Ecto neural progenitor cell (in vitro differentiated cells): ENCODE measurements at regions not wholly inside any gene's neighbourhood (a gene's known extent, or its start where the extent isn't known, plus 50 kb on each side); places are given as distances from the start of the nearest gene placed in this dataset.

Experiments used
- DNase-seq: peaks from one replicate; pipeline ENCODE4 v3.0.0-alpha.2; 2018; ENCODE audit warnings: low spot score

DNA sequence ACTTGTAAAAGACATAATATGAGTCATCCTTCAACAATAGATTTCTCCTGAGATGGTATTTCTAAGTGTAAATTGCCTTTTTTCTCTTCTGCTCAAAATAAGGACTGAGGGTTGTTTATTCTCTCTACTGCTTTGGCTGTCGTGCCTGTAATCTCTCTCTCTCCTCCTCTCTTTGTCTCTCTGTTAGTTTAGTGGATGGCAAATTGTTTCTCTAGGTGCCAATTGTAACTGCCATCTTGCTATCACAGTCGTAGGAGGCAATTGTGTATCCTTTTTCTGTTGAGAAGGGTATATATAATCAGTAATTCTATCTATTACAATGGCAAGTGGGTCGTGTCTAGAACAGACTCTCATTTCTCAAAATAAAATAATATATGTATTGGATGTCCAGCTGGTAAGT lies 545.0 kb upstream of the FBXO33 start:
- no peak for DNase-seq

DNA sequence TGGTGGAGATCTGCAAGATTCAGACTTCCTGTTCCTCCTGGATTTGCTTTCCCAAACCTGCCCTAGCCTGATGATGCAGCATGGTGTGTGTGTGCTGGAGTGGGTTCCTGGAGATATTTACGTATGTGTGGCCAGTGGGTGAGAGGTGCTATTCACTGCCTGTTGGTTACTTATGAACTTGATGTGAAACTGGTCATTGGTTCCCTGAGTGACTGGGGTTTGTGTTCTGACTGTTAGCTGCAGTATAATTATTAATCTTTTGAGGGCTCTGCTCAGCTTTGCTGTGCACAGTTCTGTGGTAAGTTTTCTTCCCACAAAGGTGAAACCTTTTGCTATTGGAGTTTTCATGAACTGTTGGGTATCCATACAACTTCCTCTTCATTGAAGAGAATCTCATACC lies 541.8 kb upstream of the FBXO33 start:
- no peak for DNase-seq

DNA sequence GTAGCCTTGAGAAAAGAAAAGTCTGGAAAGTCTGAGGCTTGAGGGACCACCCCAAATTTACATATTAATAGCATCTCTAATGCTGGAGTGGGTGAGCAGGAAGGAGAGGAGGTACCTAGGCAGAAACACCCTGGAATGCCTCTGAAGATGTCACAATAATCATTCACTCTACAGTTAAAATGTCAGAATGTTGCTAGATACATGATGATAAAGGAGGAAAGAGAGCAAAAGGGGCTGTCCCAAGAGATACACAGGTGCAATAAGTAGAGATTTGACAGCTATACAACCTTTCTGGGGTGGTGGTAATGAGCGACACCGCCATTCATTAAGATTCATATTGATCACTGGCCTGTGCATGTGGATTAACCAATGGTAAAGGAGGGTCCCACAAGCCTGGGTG lies 540.5 kb upstream of the FBXO33 start:
- no peak for DNase-seq

DNA sequence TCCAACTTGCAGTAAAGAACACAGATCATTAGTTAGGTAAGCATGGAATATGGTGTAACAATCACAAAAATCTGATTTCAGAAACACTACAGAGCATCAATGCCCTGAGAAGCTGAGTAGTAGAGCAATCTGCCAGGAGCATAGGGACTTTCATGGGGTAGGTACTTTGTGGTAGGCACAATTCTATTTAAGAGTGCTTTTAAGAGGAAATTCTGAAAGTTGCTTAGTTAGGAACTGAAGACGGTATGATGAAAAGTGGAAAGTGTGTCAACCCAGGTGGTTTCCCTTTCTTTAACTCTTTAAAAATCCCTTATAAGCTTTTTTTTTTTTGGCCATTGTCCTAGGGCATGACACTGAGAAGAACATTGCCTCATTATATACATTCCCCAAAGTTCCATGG lies 535.7 kb upstream of the FBXO33 start:
- DNase-seq, result no peak

DNA sequence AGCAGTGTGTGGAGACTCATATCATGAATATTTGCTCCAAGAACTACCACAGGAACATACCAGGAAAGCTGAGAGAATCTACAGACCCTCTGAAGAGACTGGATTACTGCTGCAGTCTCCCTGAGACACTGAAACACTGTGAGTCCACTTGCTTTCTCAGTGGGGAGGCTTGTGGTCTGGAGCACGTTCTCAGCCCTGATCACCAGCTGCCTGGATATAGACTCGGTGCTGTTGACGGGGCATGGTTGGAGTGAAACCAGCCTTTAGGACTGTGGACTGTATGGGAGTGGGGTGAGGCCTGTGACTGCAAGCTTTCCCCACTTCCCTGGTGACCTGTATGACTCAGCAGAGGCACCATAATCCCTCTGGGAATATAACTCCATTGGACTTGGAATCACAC lies 525.8 kb upstream of the FBXO33 start:
- no peak for DNase-seq

DNA sequence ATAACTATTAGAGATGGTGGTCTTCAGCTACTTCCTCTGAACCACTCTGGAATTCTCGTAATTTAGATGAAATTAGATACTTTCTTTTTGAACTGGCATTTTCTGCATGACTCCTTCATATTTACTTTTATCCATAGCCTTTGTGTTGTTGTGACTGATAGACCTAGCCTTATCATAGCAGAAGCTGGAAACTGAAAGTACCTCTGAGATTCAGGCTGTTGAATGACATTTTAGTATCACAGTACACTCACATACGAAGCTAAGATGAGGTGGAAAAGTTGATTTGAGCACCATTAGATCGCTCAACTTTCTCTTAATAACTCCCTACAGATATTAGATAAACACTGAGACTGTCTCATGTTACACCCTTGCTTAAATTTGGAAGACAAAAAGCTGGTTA lies 525.1 kb upstream of the FBXO33 start:
- no peak for DNase-seq

DNA sequence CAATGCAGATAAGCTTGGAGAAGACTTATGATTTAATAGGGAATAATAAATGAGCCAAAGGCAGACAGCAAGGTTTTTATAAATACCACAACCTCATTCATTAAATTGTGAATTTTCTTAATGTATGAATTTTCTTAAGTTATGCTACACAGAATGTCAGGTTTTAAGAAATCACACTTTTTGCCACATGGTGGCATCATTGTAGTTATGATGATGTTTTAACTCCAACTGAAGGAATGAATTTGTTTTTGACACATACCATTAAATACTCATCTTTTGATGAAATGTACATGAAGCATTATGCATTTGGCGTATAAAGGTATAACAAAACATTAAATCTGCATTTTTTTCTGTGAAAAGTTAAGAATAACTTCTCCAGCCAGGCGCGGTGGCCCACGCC lies 524.1 kb upstream of the FBXO33 start:
- no peak for DNase-seq

DNA sequence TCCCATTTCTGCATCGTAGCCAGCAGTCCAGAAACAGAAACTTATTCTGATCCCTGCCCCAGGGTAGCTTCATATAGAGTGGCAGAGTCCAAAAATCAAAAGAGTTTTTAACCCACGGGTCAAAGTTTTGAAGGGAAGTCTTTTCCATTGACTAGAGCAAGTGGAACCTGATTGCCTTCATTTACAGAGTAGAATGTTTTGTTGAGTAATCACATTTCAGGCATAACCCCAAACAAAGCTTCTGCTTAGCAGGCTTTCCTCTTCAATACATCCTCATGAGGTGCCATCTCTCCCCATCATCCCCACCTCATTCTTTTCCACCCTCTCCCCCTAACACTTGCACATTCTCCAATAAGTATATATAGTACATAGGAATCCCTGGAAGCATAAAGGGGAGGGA lies 516.0 kb upstream of the FBXO33 start:
- no peak for DNase-seq

DNA sequence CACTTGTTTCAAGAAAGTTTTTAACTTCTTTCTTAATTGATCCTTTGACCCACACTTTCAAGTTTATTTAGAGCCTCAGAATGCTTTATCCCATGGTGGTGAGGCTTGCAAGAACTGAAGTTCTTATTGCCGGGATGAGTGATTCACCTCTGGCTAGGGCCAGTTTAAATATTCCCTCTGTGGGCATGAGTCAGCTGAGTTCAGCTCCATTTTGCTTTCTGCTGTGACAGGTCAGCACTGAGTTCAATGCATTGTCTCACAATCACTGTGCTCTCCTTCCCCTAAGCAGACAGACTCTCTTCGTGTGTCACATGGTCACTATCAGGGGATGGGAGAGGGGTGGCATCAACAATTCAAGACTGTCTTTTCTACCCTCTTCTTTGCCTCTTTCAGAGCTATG lies 514.6 kb upstream of the FBXO33 start:
- no peak for DNase-seq

DNA sequence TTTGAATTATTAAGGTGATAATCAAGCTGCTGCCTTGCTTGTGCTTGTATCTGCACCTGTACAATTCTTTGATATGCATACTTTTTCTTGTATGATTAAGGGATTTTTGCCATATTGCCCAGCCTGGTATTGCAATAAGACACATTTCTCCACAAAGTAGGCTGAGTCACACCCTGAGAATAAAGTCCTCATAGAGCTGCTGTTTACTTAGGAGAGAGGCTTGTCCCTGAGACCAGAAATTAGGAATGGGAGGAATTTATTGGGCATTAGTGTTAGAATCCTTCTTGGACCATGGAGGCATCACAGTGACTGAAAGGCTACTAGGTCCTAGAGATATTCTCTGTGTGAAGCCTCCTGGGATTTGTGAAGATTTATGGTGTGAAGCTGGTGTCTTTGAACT lies 506.8 kb upstream of the FBXO33 start:
- DNase-seq, result no peak

DNA sequence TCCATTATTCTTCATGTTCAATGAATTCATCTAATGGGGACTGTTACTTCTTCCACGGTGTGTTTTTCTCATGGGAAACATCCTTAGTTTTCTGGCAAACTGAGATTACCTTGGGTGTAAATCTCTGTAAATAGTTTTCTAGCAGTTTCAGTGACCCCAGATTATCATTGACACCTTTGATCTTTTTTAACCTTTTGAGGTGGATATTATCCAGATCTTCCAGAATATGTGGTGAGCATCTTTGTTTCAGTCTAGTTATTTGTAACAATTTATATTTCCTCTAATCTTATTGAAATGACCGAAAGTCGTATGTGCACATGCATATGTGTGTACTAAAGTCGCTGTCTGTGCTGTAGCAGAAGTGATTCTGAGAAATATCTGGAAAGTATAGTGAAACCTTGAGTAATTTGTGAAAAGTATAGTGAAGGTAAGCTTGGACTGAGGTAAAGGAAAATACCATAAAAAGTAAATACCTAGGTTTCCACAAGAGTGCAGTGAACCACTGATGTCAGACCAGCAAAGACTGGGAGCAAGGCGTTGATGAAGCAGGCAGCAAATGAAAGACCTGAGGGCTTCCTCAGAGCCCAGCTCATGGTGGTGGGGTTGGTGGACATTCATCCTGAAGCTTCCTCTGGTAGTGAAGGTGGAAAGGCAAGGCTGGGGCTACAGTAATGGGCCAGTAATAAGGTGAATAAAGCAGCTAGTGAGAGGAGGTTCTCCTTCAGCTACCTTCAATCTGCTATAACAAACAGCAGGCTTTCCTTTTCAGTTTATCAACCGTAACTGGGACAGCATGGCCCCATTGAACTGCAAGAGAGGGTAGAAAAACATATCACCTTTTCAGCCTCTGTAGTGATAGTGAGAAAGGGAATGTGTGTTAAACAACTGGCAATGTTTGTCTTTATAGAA lies 480.2 kb upstream of the FBXO33 start:
- DNase-seq, result no peak

DNA sequence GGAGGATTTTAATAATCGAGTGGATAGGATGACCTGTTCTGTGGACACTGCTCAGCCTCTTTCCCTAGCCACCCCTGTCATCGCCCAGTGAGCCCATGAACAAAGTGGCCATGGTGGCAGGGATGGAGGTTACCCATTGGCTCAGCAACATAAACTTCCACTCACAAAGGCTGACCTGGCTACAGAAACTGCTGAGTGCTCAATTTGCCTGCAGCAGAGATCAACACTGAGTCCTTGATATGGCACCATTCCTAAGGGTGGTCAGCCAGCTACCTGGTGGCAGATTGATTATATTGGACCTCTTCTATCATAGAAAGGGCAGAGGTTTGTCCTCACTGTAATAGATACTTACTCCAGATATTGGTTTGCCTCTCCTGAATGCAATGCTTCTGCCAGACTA lies 465.4 kb upstream of the FBXO33 start:
- no peak for DNase-seq

DNA sequence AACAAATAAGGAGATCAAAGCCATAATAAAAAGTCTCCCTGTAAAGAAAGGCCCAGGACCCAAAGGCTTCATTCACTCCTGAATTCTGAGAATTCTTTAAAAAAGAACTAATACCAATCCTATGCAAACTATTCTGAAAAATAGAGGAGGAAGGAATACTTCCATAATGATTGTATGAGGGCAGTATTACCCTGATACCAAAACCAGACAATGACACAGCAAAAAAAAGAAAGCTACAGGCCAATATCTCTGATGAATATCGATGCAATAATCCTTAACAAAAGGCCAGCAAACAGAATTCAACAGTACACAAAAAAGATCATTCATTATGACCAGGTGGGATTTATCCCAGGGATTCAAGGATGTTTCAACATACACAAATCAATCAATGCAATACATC lies 457.8 kb upstream of the FBXO33 start:
- no peak for DNase-seq

DNA sequence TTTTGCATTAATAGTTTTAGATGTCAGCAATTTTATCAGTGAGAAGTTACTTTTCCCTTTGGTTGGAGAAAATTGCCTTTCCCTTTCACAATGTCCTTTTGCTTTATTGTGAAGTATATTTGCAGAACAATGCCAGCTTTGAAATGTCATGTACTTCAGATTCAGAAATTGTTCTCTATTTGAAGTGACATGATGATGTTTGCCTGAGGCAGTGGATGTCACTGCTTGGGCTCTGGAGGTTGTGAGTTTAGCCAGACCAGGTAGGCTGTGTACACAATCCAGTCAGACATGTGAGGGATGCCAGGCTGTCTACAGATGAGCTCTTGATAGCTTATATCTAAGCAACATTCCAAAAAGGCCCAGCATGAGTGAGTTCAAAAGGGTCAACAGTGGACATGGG lies 451.9 kb upstream of the FBXO33 start:
- DNase-seq, result no peak

DNA sequence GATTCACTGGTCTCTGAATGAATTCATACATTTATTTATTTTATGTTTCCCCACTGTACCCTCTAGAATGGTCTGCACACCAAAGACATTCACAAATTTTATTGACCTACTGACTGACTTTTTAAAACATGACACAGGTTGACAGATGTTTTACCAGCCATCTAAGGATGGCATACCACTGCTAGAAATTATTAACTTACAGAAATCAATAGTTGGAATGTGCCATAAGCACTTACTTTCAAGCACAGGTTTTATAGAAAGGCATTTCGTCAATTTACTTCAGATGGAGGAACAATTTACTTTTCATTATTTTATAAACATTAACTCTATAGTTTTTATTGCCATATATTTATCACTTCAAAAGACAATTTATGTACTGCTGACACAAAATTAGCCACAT lies 448.7 kb upstream of the FBXO33 start:
- DNase-seq, result no peak

DNA sequence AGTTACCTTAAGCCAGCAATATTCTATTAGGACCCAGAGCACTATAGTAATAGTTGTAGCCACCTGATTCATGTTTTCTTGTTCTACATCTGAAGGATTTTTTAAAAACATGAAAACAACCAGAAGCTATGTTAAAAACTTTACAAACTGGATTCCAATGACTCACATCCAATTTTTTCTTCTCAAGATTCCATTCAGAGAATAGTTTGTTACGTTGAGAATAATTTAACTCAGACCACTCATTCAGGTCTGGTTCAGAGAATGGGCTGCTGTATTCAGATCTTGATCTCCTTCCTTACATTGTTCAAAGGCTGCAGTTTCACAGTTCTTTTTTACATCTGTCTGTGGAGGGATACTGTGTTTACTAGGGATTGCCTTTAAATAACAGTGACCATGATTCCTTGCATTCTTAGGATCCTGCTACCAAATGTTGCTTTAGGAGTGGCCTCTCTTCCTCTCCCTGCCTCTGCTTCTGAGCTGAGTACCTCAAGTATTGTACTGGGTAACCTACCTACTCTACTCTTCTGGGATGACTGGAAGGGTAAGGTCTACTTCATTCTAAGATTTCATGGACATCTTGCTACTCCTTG lies 448.0 kb upstream of the FBXO33 start:
- DNase-seq, result no peak

DNA sequence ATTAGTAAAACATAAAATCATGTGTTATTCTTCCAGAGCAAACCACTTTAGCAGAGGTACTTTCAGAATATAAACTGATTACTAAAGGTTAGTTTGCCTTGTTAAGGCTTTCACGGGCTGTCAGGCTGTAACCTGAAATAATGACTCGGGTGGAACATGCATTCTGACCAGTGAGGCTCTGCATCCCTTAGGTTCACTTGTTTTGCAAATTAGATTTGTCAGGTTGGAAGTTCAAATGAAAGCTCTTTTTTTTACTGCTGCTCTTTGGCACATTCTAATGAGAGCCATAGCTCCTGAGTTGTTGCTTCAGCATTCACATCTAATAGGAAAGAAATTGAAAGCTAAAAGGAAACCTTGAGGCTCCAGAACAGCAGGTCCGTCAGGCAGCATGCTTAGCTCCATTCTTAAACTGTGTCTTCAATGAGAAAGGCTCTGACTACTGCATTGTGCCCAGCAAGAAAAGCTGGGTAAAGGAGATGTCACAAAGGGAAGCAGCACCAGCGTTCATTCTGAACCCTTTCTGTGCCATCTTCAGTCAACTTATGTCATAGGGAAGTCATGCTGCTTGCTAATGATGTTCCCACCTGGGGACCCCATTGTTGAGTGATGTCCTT lies 445.5 kb upstream of the FBXO33 start:
- DNase-seq, result no peak

DNA sequence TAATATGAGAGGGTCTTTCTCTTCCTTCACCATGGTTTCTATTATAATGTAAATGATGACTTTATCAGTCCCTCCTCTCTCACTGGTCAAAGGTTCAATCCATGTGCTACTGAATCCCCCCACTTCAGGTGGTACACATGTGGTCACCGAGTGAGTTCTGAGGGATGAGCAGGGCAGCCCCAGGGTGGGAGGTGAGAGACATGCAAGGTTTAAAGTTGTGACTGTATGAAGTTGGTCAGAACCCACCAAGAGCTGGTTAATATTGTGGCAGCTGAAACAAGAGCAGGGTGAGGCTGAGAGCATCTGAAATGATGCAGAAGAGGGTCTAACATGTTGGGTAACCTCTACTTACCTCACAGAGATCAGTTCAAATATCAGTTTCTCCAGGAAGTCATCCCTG lies 444.7 kb upstream of the FBXO33 start:
- no peak for DNase-seq

DNA sequence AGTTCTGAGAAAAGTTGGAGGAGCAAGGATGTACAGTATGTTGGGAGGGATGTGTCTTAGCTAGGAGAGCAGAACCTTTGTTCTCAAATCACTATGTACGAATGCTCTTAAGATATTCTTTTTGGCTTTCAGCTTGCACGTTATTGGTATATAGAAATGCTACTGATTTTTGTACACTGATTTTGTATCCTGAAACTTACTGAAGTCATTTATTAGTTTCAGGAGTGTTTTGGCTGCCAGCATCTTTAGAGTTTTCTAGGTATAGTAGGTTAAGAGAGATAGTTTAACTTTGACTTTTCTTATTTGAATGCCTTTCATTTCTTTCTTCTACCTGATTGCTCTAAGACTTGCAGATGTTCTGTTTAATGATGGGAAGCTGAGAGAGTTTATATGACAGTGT lies 442.8 kb upstream of the FBXO33 start:
- DNase-seq, result no peak

DNA sequence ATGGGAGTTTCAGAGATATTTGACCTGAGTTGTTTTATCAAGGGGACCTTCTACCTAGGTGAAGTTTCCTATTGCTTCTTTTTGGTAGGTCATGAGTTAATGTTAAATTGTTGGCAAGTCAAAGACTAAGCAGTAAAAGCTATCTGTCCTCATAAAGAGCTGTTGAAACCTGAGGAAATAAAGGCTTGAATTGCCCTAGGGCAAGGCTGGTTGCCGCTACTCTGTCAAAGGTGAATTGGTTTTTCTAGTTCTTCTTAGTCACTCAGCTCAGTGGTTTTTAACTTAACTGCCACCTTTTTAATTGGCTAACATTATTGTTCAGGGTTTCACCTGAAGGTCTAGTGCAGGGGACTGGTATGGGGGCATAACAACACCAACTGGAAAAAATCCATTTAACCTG lies 441.6 kb upstream of the FBXO33 start:
- no peak for DNase-seq

DNA sequence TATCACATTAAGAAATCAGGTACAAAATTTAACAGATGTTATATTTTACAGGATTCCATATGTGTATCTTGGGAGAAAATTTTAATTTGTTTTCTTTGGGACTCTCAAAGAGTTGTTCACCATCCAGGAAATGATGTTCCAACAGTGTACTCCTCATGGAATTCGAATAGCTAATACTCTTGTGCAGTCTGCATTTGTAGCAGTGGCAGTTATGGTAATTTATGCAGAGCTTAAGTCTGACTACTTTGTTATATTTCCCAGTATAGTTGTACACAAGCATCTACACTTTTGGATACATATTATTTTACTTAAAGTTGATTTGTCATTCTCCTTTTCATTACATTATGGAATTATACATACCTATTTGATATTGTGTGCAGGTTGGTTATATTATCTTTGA lies 436.7 kb upstream of the FBXO33 start:
- DNase-seq, result no peak

DNA sequence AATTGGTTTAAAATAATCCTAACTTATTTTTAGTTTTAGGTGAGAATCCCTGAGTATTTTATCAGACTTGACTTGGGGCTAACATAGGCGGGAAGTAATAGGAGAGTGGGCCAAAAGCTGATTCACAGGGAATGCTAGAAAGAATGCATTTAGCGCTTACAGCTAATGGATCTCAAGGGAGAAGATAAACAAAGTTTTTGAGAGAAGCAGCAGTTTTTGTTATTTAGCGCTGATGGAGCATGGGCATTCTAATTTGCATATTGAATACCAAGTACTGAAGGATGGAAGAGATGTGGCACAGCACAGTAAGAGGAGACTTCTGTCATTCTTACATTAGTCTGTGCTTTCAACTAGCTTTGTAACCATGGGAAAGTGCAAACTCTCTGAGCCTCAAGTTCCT lies 436.0 kb upstream of the FBXO33 start:
- no peak for DNase-seq

DNA sequence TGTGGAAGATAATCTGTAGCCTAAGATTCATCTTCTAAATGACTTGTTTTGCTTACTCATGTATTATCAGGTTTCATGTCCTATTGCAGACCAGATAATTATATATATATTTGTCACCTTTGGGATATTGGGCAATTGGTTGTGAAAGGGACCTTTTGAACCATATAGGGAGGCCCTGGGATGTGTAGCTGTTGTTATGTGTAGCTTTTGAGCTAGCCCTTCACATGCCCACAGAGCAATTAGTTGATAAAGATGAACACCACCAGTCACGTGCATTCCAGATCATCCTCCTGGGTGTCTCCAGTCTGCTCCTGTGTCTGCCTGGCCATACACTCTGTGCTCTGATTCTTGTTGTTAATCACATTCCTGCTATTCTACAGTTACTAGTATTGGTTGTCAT lies 431.2 kb upstream of the FBXO33 start:
- no peak for DNase-seq

DNA sequence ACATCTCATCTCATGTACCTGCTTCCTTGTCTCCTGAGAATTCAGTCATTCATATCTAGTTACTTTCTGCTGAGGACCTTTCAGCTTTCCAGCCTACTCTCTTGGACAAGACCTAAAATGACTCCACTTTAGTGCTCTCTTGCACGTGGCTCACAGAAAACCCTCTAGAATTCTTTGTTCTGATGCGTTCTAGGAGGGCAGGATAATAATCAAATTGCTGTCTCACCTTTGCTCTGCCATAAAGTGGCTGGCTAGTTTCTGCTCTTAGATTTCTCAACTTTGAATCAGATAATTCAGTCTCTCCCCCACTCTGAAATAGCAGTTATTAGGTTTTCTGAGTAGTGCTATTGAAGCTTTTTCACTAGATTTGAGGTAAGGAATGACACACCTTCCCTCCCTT lies 429.5 kb upstream of the FBXO33 start:
- DNase-seq, result no peak
